ENCODE measurements at regions not wholly inside any gene's neighbourhood (a gene's known extent, or its start where the extent isn't known, plus 50 kb on each side); places are given as distances from the start of the nearest gene placed in this dataset.

DNA sequence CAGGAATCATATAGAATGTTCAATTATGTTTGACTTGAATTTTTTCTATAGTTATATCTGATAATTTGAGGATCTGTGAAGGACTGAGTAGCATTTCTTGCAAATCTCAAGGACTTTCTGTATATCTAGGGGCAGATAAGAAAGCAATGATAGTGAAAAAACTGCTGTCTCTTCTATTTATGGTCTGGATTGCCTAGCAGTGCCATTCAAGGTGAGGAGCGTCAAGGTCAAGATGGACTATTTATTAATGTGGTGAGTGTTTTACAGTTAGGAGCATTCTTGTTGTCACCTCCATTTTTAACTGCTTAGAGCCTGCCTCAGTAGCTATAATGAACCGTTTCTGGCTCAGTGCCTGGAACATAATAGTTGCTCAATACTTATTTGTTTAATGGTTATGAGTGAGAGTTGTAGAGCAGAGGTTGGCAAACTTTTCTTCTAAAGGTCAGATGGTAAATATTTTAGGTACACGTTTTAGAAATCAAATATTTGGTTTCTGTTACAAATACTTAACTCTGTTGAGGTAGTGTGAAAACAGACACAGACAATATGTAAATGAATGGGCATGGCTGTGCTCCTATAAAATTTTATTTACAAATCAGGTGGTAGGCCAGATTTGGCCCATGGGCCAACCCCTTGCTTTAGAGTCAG is 523.2 kb upstream of the IGFBP7 start:
- CTCF ChIA-PET = no interaction called here
- no peak for TF ChIP-seq ZNF544 (tag by site-specific recombination; IDR thresholded peaks at IDR 0.05)
- TF ChIP-seq ZFP41 (tag by site-specific recombination; IDR thresholded peaks at IDR 0.05; ENCODE audit: borderline replicate concordance) = no peak
- TF ChIP-seq ZBTB1 (tag by site-specific recombination; IDR thresholded peaks at IDR 0.05) = no peak
- no peak for TF ChIP-seq ZNF37A (tag by site-specific recombination; IDR thresholded peaks at IDR 0.05)
- TF ChIP-seq TCF7L2 (IDR thresholded peaks at IDR 0.05; ENCODE audit: borderline replicate concordance, low read depth, low read length) = no peak
- TF ChIP-seq ZNF747 (tag by site-specific recombination; IDR thresholded peaks at IDR 0.05) = no peak
- no peak for TF ChIP-seq ZNF701 (tag by site-specific recombination; IDR thresholded peaks at IDR 0.05)
- TF ChIP-seq ZBTB21 (tag by site-specific recombination; IDR thresholded peaks at IDR 0.05) = no peak
- TF ChIP-seq ZBTB17 (tag by site-specific recombination; IDR thresholded peaks at IDR 0.05) = no peak
- no peak for TF ChIP-seq ZNF248 (tag by site-specific recombination; IDR thresholded peaks at IDR 0.05)
- no peak for TF ChIP-seq ZSCAN30 (tag by site-specific recombination; IDR thresholded peaks at IDR 0.05)
- TF ChIP-seq, protein P1, sequence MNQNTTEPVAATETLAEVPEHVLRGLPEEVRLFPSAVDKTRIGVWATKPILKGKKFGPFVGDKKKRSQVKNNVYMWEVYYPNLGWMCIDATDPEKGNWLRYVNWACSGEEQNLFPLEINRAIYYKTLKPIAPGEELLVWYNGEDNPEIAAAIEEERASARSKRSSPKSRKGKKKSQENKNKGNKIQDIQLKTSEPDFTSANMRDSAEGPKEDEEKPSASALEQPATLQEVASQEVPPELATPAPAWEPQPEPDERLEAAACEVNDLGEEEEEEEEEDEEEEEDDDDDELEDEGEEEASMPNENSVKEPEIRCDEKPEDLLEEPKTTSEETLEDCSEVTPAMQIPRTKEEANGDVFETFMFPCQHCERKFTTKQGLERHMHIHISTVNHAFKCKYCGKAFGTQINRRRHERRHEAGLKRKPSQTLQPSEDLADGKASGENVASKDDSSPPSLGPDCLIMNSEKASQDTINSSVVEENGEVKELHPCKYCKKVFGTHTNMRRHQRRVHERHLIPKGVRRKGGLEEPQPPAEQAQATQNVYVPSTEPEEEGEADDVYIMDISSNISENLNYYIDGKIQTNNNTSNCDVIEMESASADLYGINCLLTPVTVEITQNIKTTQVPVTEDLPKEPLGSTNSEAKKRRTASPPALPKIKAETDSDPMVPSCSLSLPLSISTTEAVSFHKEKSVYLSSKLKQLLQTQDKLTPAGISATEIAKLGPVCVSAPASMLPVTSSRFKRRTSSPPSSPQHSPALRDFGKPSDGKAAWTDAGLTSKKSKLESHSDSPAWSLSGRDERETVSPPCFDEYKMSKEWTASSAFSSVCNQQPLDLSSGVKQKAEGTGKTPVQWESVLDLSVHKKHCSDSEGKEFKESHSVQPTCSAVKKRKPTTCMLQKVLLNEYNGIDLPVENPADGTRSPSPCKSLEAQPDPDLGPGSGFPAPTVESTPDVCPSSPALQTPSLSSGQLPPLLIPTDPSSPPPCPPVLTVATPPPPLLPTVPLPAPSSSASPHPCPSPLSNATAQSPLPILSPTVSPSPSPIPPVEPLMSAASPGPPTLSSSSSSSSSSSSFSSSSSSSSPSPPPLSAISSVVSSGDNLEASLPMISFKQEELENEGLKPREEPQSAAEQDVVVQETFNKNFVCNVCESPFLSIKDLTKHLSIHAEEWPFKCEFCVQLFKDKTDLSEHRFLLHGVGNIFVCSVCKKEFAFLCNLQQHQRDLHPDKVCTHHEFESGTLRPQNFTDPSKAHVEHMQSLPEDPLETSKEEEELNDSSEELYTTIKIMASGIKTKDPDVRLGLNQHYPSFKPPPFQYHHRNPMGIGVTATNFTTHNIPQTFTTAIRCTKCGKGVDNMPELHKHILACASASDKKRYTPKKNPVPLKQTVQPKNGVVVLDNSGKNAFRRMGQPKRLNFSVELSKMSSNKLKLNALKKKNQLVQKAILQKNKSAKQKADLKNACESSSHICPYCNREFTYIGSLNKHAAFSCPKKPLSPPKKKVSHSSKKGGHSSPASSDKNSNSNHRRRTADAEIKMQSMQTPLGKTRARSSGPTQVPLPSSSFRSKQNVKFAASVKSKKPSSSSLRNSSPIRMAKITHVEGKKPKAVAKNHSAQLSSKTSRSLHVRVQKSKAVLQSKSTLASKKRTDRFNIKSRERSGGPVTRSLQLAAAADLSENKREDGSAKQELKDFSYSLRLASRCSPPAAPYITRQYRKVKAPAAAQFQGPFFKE (tag by site-specific recombination; IDR thresholded peaks at IDR 0.05; ENCODE audit: borderline replicate concordance) = no peak
- TF ChIP-seq, protein P2, sequence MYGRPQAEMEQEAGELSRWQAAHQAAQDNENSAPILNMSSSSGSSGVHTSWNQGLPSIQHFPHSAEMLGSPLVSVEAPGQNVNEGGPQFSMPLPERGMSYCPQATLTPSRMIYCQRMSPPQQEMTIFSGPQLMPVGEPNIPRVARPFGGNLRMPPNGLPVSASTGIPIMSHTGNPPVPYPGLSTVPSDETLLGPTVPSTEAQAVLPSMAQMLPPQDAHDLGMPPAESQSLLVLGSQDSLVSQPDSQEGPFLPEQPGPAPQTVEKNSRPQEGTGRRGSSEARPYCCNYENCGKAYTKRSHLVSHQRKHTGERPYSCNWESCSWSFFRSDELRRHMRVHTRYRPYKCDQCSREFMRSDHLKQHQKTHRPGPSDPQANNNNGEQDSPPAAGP (tag by site-specific recombination; IDR thresholded peaks at IDR 0.05) = no peak
- no peak for TF ChIP-seq ZNF341 (tag by site-specific recombination; IDR thresholded peaks at IDR 0.05; ENCODE audit: low read depth)
- Histone ChIP-seq H3K4me3 (ENCODE audit: low read depth, low read length) (no peak overlapping the region), H3K36me3 (ENCODE audit: control insufficient read depth in 2 of 2, insufficient read depth in 1 of 2, low read length in 2 of 2) (no peaks in the 10 kb centered on the region), H3K4me1 (ENCODE audit: control insufficient read depth, insufficient read depth, low read length) (no peaks in the 10 kb centered on the region), H3K27ac (ENCODE audit: extremely low read depth, low read depth, low read length) (no peak overlapping the region), H3K9me3 (ENCODE audit: control insufficient read depth, insufficient read depth, low read depth, low read length) (no peaks in the 10 kb centered on the region)
- POLR2A ChIA-PET = no interaction called here

DNA sequence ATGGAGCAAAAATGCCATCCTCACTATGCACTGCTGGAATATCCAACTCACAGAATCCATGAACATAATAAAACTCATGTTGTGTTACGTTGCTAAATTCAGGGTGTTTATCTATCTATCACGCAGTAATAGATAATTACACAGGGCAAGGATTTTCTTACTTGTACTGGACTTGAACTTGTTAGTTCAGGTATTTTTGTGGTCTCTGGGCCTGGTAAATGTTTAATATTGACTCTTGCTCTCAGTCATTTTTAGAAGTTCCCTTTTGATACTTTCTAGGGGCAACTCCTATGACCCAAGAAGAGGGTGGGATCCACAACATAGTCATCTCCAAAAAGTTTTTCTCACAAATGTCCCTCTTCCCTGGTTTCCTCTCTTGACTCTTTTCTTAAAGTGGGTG is 522.4 kb upstream of the IGFBP7 start:
- H3K27ac ChIP-seq (ENCODE audit: extremely low read depth, low read depth, low read length) = no peak overlapping the region
- POLR2A ChIA-PET = no interaction called here
- CTCF ChIA-PET = no interaction called here
- H3K4me1 ChIP-seq (ENCODE audit: control insufficient read depth, insufficient read depth, low read length) = no peaks in the 10 kb centered on the region
- no peaks in the 10 kb centered on the region for H3K9me3 ChIP-seq (ENCODE audit: control insufficient read depth, insufficient read depth, low read depth, low read length)
- H3K36me3 ChIP-seq (ENCODE audit: control insufficient read depth in 2 of 2, insufficient read depth in 1 of 2, low read length in 2 of 2) = no peaks in the 10 kb centered on the region
- no peak overlapping the region for H3K4me3 ChIP-seq (ENCODE audit: low read depth, low read length)
- TF ChIP-seq ZNF777 (tag by site-specific recombination; IDR thresholded peaks at IDR 0.05; ENCODE audit: borderline replicate concordance) (no peak), MEIS1 (CRISPR knock-in tag; IDR thresholded peaks at IDR 0.05; ENCODE audit: borderline replicate concordance) (no peak), ZNF621 (tag by site-specific recombination; IDR thresholded peaks at IDR 0.05) (no peak), ZFP41 (tag by site-specific recombination; IDR thresholded peaks at IDR 0.05; ENCODE audit: borderline replicate concordance) (no peak)
